MM.1S (cell line): ENCODE measurements at regions not wholly inside any gene's neighbourhood (a gene's known extent, or its start where the extent isn't known, plus 50 kb on each side); places are given as distances from the start of the nearest gene placed in this dataset.

Experiments used
- CTCF ChIP-seq: fragments of 300-600 bp; sonication (generic); IDR thresholded peaks from 2 replicates; pipeline ENCODE4 v1.5.1; 2016; ENCODE audit warnings: antibody characterized with exemption, low read length, mixed read lengths
- EZH2 ChIP-seq: fragments of 300-600 bp; sonication (generic); optimal IDR thresholded peaks from 2 replicates; pipeline ENCODE3; 2017; ENCODE audit warnings: low read depth, mild to moderate bottlenecking, antibody characterized with exemption, low read length, mixed read lengths
- EZH2phosphoT487 ChIP-seq: fragments of 300-600 bp; sonication (generic); IDR thresholded peaks from 2 replicates; pipeline ENCODE4 v1.6.1; 2018; ENCODE audit warnings: antibody characterized with exemption, low read length

- TF ChIP-seq CTCF (no peak), EZH2 (no peak), EZH2phosphoT487 (no peak)
These were observed 231.6 kb upstream of the AGTR1 start for GRCh38 chr3:148466143-148466542.
